ENCODE measurements at regions not wholly inside any gene's neighbourhood (a gene's known extent, or its start where the extent isn't known, plus 50 kb on each side); places are given as distances from the start of the nearest gene placed in this dataset.

DNA sequence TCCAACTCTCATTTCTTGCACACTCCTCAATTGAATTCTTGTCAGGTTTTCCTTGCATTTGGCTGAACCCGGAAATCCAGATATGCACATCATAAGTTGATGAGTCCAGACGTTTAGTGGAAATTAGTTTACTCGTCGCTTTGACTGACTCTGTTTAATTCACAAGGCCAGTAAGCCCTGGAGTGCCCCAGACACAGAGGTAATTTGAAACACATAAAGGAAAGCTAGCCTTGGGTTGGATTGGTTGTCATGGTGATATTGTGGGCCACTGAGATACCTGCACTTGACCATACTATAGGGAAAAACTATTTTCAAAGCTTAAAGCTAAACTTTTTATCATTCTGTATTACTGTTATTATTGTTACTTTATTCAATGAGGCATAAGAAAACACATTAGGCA is 178.3 kb upstream of the CA10 start:
- no peak for DNase-seq

DNA sequence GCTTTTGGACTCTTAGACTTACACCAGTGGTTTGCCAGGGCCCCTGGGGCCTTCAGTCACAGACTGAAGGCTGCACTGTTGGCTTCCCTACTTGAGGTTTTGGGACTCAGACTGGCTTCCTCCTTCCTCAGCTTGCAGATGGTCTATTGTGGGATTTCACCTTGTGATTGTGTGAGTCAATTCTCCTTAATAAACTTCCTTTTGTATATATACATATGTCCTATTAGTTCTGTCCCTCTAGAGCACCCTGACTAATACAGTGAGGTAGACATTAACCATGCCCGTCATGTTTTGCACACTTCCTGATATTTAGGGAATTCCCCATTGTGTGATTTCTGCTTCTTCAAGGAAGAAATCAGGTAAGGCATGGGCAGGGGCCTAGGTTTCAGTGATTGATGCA is 147.8 kb upstream of the CA10 start:
- DNase-seq: no peak

DNA sequence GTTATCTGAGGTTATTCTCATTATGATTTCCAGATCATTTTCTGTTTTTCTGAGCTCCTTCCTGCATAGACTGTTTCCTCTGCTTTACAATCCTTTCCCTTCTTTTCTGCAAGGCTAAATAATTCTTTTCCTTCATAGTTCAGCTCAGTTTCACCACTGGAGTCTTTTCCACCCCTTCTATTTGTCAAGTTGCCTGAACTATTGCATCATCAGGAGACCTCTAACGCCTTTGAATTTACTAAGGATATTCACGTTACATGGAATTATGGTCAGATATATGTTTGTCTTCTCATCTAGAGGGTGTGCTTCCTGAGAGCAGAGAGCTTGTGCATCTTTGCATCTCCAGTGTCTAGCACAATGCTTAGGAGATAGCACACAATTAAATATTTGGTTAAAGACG is 140.4 kb upstream of the CA10 start:
- DNase-seq: no peak

DNA sequence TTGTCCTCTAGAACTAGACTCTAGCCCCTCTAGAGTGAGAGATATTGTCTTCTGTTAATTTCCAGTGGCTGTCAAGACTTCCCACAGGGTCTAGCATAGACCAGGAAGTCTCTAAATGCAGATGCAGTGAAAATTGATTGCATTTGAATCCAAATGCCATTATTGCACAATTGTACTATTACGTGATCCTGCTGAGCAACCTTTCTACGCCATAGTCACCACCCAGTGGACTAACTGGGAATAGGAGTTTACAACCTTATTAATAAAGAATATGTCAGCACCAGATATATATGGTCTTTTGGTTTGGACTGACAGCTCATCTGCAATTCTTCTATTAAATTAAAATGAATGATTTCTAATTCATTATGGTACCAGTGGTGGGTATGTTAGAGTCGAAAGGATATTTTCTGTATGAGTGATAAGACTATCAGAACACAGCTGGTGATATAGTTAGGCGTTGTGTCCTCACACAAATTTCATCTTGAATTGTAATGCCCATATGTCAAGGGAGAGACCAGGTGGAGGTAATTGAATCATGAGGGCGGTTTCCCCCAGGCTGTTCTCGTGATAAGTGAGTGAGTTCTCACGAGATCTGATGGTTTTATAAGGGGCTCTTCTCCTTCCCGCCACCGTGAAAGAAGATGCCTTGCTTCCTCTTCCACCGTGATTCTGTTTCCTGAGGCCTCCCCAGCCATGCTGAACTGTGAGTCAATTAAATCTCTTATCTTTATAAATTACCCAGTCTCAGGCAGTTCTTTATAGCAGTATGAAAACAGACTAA is 138.9 kb upstream of the CA10 start:
- peak; percentile 7 for DNase-seq

DNA sequence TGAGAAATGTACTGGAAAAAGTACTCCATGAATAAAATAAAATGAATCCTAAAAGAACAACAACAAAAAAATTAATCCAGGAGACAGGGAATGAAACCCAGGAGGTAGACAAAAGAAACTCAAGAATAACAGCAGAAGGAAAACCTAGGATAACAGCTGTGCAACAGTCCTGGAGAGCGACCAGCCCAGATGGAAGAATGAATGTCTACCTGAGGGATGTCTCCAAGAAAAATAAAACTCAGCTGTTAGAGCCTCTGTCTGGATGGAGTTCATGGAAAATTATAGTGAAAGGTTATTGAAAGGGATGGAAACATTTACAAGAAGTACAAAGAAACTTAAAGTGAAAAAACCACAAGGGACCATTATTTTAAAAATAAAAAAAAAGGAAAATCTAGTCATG is 135.8 kb upstream of the CA10 start:
- no peak for DNase-seq

DNA sequence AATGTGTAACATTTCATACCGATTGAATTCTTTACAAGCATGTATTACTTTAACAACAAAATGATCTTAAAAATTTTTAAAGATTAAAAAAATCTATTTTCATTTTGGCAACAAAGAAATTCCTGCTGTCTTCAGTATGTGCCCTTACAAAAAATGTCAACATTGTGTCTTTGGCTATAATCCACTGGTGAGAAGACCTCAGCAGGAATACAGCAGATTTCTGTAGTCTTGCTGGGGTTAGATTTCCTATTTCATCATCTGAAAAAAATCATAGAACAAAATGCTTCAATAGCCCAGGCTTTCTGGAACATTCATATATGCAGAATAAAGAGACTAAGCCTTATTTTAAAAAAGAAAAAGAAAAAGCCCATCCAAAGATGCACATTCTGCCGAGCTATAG is 129.1 kb upstream of the CA10 start:
- no peak for DNase-seq

DNA sequence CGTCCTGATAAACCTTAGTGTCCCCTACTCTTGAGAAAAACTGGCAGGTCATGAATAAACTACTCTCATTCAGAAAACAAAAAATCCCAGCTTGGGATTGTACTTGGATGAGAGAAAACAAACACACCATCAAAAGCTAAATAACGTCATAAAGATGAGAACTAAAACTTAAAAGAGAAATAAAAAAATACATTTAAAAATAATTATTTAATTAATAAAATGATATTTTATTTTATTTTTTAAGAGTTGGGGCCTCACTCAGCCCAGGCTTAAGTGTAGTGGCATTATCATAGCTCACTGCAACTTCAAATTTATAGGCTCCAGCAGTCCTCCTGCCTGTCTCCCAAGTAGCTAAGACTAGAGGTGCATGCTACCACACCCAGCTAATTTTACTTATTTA is 125.4 kb upstream of the CA10 start:
- no peak for DNase-seq

DNA sequence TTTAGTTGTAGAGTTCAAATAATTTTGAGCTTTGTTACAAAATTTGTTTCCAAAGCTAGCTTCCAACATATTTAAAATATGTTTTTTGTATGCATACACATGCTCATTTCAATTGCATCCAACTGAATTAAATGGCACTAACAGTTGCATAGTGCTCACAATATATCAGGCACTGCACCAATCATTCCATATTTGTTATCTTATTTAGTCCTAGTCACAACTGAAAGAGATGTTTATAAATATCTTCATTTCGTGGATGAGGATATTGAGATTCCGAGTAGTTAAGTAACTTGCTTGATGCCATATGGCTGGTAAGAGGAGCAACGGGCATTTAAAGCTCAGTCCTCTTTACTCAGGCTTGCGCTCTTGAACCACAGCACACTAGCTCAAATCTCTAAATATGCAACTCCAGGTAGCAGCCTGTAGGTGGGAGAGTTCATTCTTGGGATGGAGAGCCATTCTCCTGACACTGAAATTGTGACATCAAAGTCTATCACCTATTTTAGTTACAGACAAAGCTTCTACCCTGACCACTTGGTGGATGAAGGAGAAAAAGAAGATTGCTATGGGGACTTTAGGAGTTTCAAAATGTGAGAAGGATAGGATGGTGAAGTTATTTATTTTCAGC is 118.0 kb upstream of the CA10 start:
- DNase-seq: no peak

DNA sequence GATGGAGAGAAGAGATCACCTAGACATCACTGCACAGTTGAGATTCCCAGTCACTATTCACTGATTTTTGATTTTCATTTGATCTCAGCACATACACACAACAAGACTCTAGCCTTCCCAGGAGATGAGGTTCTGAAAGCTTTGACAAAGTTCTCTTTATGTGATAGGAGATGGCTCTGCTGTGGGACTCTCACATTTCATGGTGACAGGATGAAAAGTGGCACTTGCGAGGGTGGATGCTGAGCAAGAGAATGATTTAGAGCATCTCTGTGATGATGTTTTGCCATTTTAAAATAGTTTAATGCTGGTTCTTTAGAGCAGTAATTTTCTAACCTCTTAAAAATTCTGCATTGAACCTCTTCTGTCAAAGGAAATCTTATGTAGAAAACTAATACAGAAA is 113.3 kb upstream of the CA10 start:
- DNase-seq: no peak

DNA sequence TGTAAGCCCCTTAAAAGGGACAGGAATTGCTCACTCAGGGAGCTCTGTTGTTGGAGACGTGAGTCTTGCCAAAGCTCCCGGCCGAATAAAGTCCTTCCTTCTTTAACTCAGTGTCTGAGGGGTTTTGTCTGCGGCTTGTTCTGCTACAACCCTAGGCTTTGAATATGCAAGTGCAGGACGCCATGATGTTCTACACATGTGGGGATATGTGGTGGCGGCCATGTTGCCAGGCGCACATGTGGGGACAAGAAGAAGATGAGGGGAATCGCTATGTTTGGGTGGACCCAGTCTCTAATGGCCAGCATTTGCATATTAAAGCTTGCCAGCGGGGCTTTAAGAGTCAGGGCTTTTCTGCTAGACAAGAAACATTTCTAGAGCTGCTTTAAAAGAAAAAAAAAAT is 96.8 kb upstream of the CA10 start:
- DNase-seq: no peak

DNA sequence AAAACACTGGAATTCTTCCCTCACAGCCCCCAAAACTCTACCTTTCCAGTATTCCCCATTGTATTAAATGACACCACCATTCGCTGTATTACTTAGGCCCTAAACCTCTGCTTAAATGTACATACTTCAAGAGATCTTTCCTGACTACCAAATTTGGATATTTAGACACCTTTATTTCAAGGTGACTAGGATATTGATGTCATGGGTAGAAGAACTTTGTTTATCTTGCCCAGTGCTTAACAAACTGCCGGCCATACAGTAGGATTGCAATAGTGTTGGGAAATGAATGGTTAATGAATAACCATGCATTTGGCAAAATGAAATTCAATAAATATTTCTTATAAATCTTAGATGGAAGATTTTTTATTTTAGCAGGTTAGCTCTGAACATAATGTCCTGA is 86.2 kb upstream of the CA10 start:
- DNase-seq: no peak

DNA sequence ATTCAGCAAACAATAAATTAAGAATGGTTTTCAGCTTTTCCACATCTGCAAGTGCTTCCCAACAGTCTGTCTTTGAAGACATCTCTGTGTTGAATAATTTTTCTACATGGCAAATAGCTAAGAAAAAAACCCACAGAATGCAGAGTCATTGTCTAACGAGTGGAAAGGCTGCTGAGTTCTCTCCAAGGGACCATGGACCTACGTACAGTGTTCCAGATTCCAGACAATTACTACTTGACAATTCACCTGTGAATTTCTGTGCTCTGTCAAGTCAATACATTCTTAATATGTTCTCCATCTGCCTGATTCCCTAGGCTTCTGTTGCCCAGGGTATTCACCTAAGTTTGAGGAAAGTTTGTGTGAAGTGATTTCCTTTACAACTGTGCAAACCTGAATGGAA is 83.8 kb upstream of the CA10 start:
- no peak for DNase-seq

DNA sequence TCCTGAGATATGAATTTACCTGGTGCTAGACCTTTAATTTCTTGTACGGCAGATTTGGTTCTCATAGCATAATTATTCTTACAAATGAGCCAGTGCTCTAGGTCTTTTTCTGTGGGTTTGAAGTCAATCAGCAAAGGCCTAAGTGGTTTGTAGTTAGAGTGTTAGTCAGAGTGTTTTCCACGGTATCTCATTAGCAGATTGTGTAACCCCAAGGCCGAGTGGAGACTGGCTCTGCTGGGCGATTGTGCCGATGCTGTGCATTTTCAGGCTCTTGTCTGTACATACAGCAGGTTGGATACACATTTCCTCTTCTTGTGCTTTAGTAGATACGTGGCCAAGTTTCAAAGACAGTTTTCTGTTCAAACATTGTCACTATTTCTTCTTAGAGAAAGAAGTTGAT is 78.6 kb upstream of the CA10 start:
- no peak for DNase-seq

DNA sequence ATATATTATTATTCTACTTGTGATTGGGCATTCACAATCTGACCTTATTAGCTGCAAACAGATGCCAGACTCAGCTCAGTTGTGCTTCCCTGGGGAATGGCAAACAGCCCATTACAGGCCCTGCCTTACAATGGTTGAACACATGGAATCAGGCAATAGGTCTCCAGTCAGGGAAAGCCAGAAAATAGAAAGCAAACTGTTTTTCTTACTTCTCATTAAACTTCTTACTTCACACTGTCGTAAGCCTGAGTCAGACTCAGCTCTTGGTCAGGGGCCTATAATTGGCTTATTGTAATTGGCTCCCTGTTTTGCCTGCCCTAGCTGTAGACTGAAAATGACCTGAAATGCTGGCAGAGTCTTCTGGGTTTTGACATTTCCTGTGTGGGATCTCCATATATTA is 77.0 kb upstream of the CA10 start:
- no peak for DNase-seq

DNA sequence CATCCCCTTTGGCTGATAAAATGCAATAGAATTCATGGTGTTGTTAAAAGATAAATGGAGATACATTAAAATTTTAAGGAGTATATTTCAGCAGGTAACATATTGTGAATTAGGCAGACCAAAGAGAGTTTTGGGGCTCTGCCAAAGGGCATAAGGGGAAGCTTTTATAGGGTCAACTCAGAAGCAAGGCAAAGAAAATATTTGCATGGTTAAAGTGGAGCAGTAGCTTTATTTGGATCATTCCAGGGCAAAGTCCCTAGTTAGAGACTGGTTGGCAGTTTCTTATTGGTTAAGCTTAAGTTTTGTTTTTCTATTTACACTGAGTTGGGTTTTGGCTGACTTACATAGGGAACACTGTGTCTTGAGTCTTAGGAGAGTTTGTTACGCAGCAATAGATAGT is 75.1 kb upstream of the CA10 start:
- DNase-seq: no peak

DNA sequence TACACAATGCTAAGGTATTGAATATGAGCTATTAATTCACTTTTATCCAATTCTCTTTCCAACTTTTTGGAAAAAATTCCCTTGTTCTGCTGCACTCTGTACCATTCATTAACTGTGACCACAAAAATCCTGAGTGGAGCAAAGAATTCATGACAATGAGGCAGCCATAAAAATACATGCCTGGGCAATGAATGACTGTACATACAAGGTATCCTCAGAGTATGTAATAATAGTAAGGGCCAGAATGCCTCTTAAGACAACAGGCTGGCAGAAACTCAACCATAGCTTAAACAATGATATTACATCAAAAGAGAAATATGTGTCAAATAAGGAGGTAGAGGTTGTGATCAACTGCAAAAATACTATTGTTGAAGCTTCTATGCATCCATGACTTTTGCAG is 74.7 kb upstream of the CA10 start:
- DNase-seq: no peak

DNA sequence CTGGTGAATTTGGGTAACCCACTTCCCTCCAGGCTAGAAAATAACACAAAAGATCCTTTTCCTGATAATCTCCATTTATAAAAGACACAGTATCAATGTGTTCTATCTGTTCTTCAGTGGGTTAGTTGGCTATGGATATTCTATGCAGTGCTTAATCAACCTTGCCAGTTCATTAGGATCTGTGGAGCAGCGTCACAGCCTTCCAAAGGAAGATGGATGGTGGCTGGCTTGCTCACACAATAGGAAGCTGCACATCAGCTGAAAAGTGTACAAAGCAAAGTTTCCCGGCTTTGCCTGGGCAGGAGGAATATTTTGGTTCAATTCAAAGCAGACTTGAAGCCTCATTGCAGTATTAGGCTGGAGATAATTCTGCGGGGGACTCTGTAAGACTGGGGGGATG is 70.3 kb upstream of the CA10 start:
- no peak for DNase-seq

DNA sequence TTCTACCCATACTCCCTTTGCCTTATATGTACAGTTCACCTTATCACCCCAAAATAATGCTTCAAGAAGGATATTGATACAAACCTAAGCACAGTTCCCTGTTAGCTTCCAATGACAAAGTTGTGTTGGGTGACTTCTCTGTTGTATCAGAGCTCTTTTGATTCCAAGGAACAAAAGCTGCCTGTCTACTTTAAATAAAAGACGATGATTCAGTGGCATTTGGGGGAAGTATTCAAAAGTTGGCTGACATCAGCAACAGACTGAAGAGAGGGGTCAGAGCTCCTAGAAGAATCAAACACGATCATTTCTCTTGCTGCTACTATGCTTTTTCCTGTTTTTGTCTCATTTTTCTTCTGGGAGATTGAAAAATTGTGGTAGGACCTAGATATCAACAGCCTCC is 69.4 kb upstream of the CA10 start:
- no peak for DNase-seq

DNA sequence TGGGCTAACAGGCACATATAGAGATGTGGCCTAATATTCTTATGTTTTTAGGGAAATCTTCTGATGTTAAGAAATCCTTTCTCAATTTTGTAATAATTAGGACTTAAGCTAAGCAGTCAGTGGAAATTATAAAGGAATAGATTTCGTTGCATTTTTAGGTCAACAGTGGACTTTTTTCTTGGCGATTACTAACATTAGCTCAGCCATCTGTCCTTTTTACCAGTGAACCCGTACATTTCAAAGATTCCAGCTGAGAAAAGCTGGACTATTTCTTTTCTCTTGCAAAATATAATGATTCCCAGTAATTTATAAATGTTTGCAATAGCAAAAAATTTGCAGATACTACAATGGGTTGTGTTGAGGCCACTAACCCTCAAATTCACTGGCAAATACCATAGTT is 54.9 kb upstream of the CA10 start:
- DNase-seq: no peak

DNA sequence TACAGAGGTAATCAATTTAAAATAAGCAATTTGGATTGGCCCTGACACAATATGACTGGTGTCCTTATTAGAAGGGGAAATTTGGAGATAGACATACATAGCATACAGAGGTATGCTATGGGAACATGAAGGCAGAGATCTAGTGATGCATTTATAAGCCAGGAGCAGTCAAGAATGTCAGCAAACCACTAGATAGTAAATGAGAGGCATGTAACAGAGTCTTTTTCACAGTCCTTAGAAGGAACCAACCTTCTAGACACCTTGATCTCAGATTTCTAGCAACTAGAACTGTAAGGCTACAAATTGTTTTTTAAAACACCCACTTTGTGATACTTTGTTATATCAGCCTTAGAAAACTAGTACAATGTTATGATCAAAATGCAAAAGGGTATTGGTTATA is 54.3 kb upstream of the CA10 start:
- no peak for DNase-seq

DNA sequence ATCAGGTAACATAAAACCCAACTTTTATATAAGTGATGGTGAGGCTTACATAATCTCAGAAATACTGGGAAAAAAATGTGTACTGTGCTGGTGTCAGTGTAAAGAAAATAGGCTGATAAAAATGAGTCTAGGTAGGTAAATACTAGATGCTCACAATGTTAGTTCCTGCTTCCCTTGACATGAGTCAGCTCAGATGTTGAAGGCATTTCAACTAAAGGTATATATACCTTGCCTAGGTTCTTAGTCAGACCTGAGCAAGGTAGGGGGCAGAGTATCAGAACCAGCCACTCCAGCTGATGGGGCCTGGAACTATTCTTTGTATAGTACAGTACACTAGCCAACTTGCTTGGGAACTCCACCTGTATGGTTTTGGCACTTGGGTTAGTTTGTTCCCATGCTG is 51.0 kb upstream of the CA10 start:
- DNase-seq: no peak
